ENCODE measurements at regions not wholly inside any gene's neighbourhood (a gene's known extent, or its start where the extent isn't known, plus 50 kb on each side); places are given as distances from the start of the nearest gene placed in this dataset.

- Histone ChIP-seq H3K9me3 (ENCODE audit: control insufficient read depth, insufficient read depth, low read length) (peaks cover 4% of the 10 kb centered on the region), H3K27ac (ENCODE audit: low read length) (no peak overlapping the region), H3K27me3 (ENCODE audit: control insufficient read depth, insufficient read depth, low read length) (no peaks in the 10 kb centered on the region), H3K4me3 (ENCODE audit: low read length) (no peak overlapping the region), H3K36me3 (ENCODE audit: control insufficient read depth, insufficient read depth, low read length) (no peaks in the 10 kb centered on the region), H3K4me1 (ENCODE audit: control insufficient read depth, insufficient read depth, low read length) (no peaks in the 10 kb centered on the region)
- Mint-ChIP-seq H3K4me3 (no peak overlapping the region), H3K27ac (no peak overlapping the region), H3K9me3 (peaks cover 8 to 23% of the 10 kb centered on the region in 2 donors), H3K4me1 (no peaks in the 10 kb centered on the region), H3K27me3 (ENCODE audit: low read depth in 2 of 2) (no peaks in the 10 kb centered on the region), H3K36me3 (no peaks in the 10 kb centered on the region)
- ATAC-seq (no peak), DNase-seq (no peak)
- no peak for TF ChIP-seq CTCF (IDR thresholded peaks at IDR 0.05)
- intact Hi-C loops (cut with micrococcal nuclease) = no loop called here
- WGBS (ENCODE audit: insufficient coverage) = 91% methylated on average over 1 of the region's 1 CpG
Measured at GRCh38 chr5:29214839-29215238, 1978.6 kb upstream of the CDH6 start.

- H3K27me3 Mint-ChIP-seq (ENCODE audit: low read depth in 2 of 2) = no peaks in the 10 kb centered on the region
Measured at GRCh38 chr5:29213475-29213874, 1980.0 kb upstream of the CDH6 start.

GRCh38 chr5:29208024-29208423 lies 1985.5 kb upstream of the CDH6 start:
- H3K9me3 Mint-ChIP-seq = peaks cover 13 to 24% of the 10 kb centered on the region in 2 donors

More at GRCh38 chr5:29213475-29213874, 1980.0 kb upstream of the CDH6 start:
- H3K36me3 Mint-ChIP-seq = no peaks in the 10 kb centered on the region
- no peak for ATAC-seq
- Histone ChIP-seq H3K27me3 (ENCODE audit: control insufficient read depth, insufficient read depth, low read length) (no peaks in the 10 kb centered on the region), H3K27ac (ENCODE audit: low read length) (no peak overlapping the region), H3K4me3 (ENCODE audit: low read length) (no peak overlapping the region), H3K36me3 (ENCODE audit: control insufficient read depth, insufficient read depth, low read length) (no peaks in the 10 kb centered on the region), H3K9me3 (ENCODE audit: control insufficient read depth, insufficient read depth, low read length) (peaks cover 4% of the 10 kb centered on the region), H3K4me1 (ENCODE audit: control insufficient read depth, insufficient read depth, low read length) (no peaks in the 10 kb centered on the region)
- 79% methylated on average over 3 of the region's 3 CpGs for WGBS (ENCODE audit: insufficient coverage)
- no peaks in the 10 kb centered on the region for H3K4me1 Mint-ChIP-seq
- H3K9me3 Mint-ChIP-seq = peaks cover 7 to 20% of the 10 kb centered on the region in 2 donors
- H3K27ac Mint-ChIP-seq = no peak overlapping the region
- no peak for DNase-seq
- intact Hi-C loops (cut with micrococcal nuclease) = no loop called here
- no peak for TF ChIP-seq CTCF (IDR thresholded peaks at IDR 0.05)
- no peak overlapping the region for H3K4me3 Mint-ChIP-seq

More at GRCh38 chr5:29208024-29208423, 1985.5 kb upstream of the CDH6 start:
- H3K36me3 ChIP-seq (ENCODE audit: control insufficient read depth, insufficient read depth, low read length) = no peaks in the 10 kb centered on the region
- ATAC-seq (no peak), DNase-seq (no peak)
- H3K4me3 ChIP-seq (ENCODE audit: low read length) = no peak overlapping the region
- H3K4me1 ChIP-seq (ENCODE audit: control insufficient read depth, insufficient read depth, low read length) = no peaks in the 10 kb centered on the region
- no peaks in the 10 kb centered on the region for H3K36me3 Mint-ChIP-seq
- H3K27ac Mint-ChIP-seq = no peak overlapping the region
- intact Hi-C loops (cut with micrococcal nuclease) = no loop called here
- no peak for TF ChIP-seq CTCF (IDR thresholded peaks at IDR 0.05)
- H3K4me1 Mint-ChIP-seq = no peaks in the 10 kb centered on the region
- H3K27me3 Mint-ChIP-seq (ENCODE audit: low read depth in 2 of 2) = no peaks in the 10 kb centered on the region
- no peaks in the 10 kb centered on the region for H3K27me3 ChIP-seq (ENCODE audit: control insufficient read depth, insufficient read depth, low read length)
- no peaks in the 10 kb centered on the region for H3K9me3 ChIP-seq (ENCODE audit: control insufficient read depth, insufficient read depth, low read length)
- H3K27ac ChIP-seq (ENCODE audit: low read length) = no peak overlapping the region
- H3K4me3 Mint-ChIP-seq = no peak overlapping the region
